Common myeloid progenitor, CD34-positive (primary cell): ENCODE measurements at regions not wholly inside any gene's neighbourhood (a gene's known extent, or its start where the extent isn't known, plus 50 kb on each side); places are given as distances from the start of the nearest gene placed in this dataset.
A peak's percentile ranks its signal among the peaks of the same experiment; 100 is the strongest.

ENCODE experiments used
- CTCF ChIA-PET: fragments of 350-600 bp; sonication (Branson Sonifier 250); formaldehyde crosslinking; loops from one replicate; lab custom pipeline; 2021; ENCODE audit warnings: antibody characterized with exemption; lab: Charles Lee
- POLR2A ChIA-PET: fragments of 350-600 bp; sonication (Branson Sonifier 250); formaldehyde crosslinking; loops from one replicate; lab custom pipeline; 2021; ENCODE audit warnings: antibody characterized with exemption; lab: Charles Lee
- DNase-seq, 3 donors: peaks; one replicate each; pipeline versions ENCODE4 v3.0.0 to v3.0.0-alpha.2; 2013
- H3K27ac ChIP-seq, 2 experiments: 1 replicate in 1 of 2; 2 replicates in 1 of 2; pipeline ENCODE4 v1.7.0; 2013; ENCODE audit warnings: inconsistent platforms in 2 of 2, low read length in 2 of 2, mild to moderate bottlenecking in 2 of 2, low read depth in 1 of 2, moderate library complexity in 1 of 2; ENCODE audit not compliant: severe bottlenecking in 2 of 2, insufficient read depth in 1 of 2, poor library complexity in 1 of 2
- H3K27me3 ChIP-seq, 5 experiments: replicated peaks in 2 of 5; 1 replicate in 3 of 5; 2 replicates in 2 of 5; pipeline versions ENCODE4 v1.6.1 to v1.7.0; 2013; ENCODE audit warnings: low read length in 4 of 5, mild to moderate bottlenecking in 2 of 5, moderate library complexity in 2 of 5, inconsistent platforms in 1 of 5; ENCODE audit not compliant: insufficient read depth in 5 of 5, control insufficient read depth in 4 of 5
- H3K36me3 ChIP-seq, 4 experiments: 1 replicate in 2 of 4; 2 replicates in 2 of 4; pipeline versions ENCODE4 v1.6.1 to v1.7.0; 2013; ENCODE audit warnings: low read length in 3 of 4, control low read depth in 1 of 4, mild to moderate bottlenecking in 1 of 4; ENCODE audit not compliant: control insufficient read depth in 4 of 4, insufficient read depth in 4 of 4
- H3K4me1 ChIP-seq, 4 experiments: 1 replicate in 3 of 4; 2 replicates in 1 of 4; pipeline versions ENCODE4 v1.6.1 to v1.7.1; 2013; ENCODE audit warnings: low read length in 3 of 4, mild to moderate bottlenecking in 3 of 4, control low read depth in 1 of 4, inconsistent platforms in 1 of 4, moderate library complexity in 1 of 4; ENCODE audit not compliant: control insufficient read depth in 4 of 4, insufficient read depth in 4 of 4; ENCODE audit errors: control extremely low read depth in 1 of 4
- H3K4me3 ChIP-seq, 7 experiments: 1 replicate in 4 of 7; 2 replicates in 3 of 7; pipeline versions ENCODE4 v1.5.1 to v1.7.0; 2013; ENCODE audit warnings: mild to moderate bottlenecking in 7 of 7, low read length in 6 of 7, moderate library complexity in 6 of 7, inconsistent platforms in 2 of 7, low read depth in 2 of 7, control low read depth in 1 of 7; ENCODE audit not compliant: insufficient read depth in 4 of 7, control insufficient read depth in 1 of 7; ENCODE audit errors: extremely low read depth in 1 of 7
- H3K9me3 ChIP-seq, 5 experiments: 1 replicate in 4 of 5; 2 replicates in 1 of 5; pipeline versions ENCODE4 v1.6.1 to v1.7.1; 2013; ENCODE audit warnings: low read length in 4 of 5, mild to moderate bottlenecking in 2 of 5, inconsistent platforms in 1 of 5, low read depth in 1 of 5, moderate library complexity in 1 of 5; ENCODE audit not compliant: control insufficient read depth in 4 of 5, insufficient read depth in 2 of 5; ENCODE audit errors: control extremely low read depth in 1 of 5
- WGBS: methylation state at CpG from one replicate; pipeline ENCODE4 v1.1.5; 2013; ENCODE audit not compliant: insufficient coverage; 5-methylcytosine and 5-hydroxymethylcytosine counted together

- Histone ChIP-seq H3K27me3 (no peaks in the 10 kb centered on the region), H3K4me3 (no peak overlapping the region), H3K4me1 (no peaks in the 10 kb centered on the region), H3K9me3 (peaks cover 0 to 4% (median 0%) of the 10 kb centered on the region in 5 experiments), H3K36me3 (no peaks in the 10 kb centered on the region), H3K27ac (no peak overlapping the region)
- no peak for DNase-seq
- ChIA-PET POLR2A (no interaction called here), CTCF (no interaction called here)
- 100% methylated on average over 1 of the region's 1 CpG for WGBS
Observed at GRCh38 chr13:106153876-106154275, 381.6 kb downstream of the EFNB2 start.

- H3K9me3 ChIP-seq = peaks cover 0 to 4% (median 0%) of the 10 kb centered on the region in 5 experiments
- no peak overlapping the region for H3K27ac ChIP-seq
- 93% methylated on average over 9 of the region's 9 CpGs for WGBS
- no peak for DNase-seq
- no peaks in the 10 kb centered on the region for H3K36me3 ChIP-seq
- H3K4me3 ChIP-seq = no peak overlapping the region
- H3K4me1 ChIP-seq = no peaks in the 10 kb centered on the region
- POLR2A ChIA-PET = no interaction called here
- CTCF ChIA-PET = no interaction called here
- H3K27me3 ChIP-seq = no peaks in the 10 kb centered on the region
Observed at GRCh38 chr13:106153041-106153440, 382.4 kb downstream of the EFNB2 start.

- Histone ChIP-seq H3K27me3 (no peaks in the 10 kb centered on the region), H3K27ac (no peak overlapping the region), H3K9me3 (peaks cover 0 to 4% (median 0%) of the 10 kb centered on the region in 5 experiments), H3K4me1 (no peaks in the 10 kb centered on the region), H3K4me3 (no peak overlapping the region), H3K36me3 (no peaks in the 10 kb centered on the region)
- no peak for DNase-seq
- WGBS = 100% methylated on average over 2 of the region's 3 CpGs
- ChIA-PET CTCF (no interaction called here), POLR2A (no interaction called here)
Observed at GRCh38 chr13:106152047-106152446, 383.4 kb downstream of the EFNB2 start.

GRCh38 chr13:106151056-106151699 is 384.3 kb downstream of the EFNB2 start:
- WGBS = 67% methylated on average over 2 of the region's 3 CpGs
- Histone ChIP-seq H3K27ac (no peak overlapping the region), H3K4me3 (no peak overlapping the region), H3K36me3 (no peaks in the 10 kb centered on the region), H3K9me3 (peaks cover 0 to 4% (median 0%) of the 10 kb centered on the region in 5 experiments), H3K27me3 (no peaks in the 10 kb centered on the region), H3K4me1 (no peaks in the 10 kb centered on the region)
- DNase-seq = peak in 1 of 3 donors; percentile 54
- CTCF ChIA-PET = no interaction called here
- POLR2A ChIA-PET = no interaction called here

- ChIA-PET CTCF (interaction anchor here (0.7 kb wide), 1 partner anchor 206 kb away, joined by 3 read pairs; no protein-coding TSS in a partner anchor), POLR2A (no interaction called here)
- Histone ChIP-seq H3K4me1 (peaks cover 0 to 3% (median under 1%) of the 10 kb centered on the region in 4 experiments), H3K9me3 (no peaks in the 10 kb centered on the region), H3K27me3 (no peaks in the 10 kb centered on the region), H3K4me3 (no peak overlapping the region), H3K27ac (no peak overlapping the region), H3K36me3 (no peaks in the 10 kb centered on the region)
- no peak for DNase-seq
- 100% methylated on average over 1 of the region's 2 CpGs for WGBS
Observed at GRCh38 chr13:106145997-106146864, 389.2 kb downstream of the EFNB2 start.

GRCh38 chr13:106145070-106145469 is 390.4 kb downstream of the EFNB2 start:
- CTCF ChIA-PET = no interaction called here
- Histone ChIP-seq H3K27me3 (no peaks in the 10 kb centered on the region), H3K4me3 (no peak overlapping the region), H3K9me3 (no peaks in the 10 kb centered on the region), H3K36me3 (no peaks in the 10 kb centered on the region), H3K27ac (no peak overlapping the region), H3K4me1 (peaks cover 0 to 3% (median under 1%) of the 10 kb centered on the region in 4 experiments)
- POLR2A ChIA-PET = no interaction called here
- 86% methylated on average over 1 of the region's 1 CpG for WGBS
- no peak for DNase-seq
